RPMI8226 (cell line): ENCODE measurements at regions not wholly inside any gene's neighbourhood (a gene's known extent, or its start where the extent isn't known, plus 50 kb on each side); places are given as distances from the start of the nearest gene placed in this dataset.

Experiments used
- DNase-seq: peaks from one replicate; pipeline ENCODE4 v3.0.0-alpha.2; 2015

DNA sequence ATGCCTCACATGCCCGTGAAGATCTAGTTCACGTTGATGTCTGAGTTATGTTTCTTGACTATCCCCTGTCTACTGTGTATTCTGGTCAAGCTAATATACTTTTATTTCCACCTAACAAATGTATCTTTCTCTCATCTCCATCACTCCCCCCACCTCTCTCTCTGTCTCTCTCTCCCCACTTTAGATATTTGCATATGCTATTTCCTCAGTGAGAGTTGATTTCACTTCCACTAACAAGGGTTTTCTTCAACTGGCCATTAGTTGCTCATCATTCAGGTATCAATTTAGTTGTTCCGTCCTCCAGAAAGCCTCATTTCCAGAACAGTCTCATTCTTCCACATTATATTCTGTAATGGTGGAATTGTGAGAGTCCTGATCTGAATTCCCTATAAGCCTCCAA lies 1777.8 kb upstream of the TENM3 start:
- DNase-seq = no peak

DNA sequence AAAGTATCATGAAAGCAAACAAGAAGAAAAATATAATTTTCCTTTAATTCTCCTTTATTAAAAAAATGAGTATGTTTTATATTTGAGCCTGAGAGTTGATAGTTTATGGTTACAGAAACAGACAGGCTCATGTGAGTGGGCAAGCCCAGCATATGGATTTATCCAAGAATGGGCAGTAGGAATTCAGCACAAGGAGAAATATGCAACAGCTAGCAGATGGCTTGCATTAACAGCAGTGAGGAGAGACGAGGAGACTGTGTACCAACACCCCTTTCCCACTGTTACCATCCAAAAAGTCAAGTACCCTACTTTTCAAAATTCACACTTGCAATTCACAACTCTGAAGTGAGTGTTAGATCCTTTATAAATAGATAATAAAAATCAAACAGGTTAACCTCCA lies 1760.2 kb upstream of the TENM3 start:
- DNase-seq = no peak

DNA sequence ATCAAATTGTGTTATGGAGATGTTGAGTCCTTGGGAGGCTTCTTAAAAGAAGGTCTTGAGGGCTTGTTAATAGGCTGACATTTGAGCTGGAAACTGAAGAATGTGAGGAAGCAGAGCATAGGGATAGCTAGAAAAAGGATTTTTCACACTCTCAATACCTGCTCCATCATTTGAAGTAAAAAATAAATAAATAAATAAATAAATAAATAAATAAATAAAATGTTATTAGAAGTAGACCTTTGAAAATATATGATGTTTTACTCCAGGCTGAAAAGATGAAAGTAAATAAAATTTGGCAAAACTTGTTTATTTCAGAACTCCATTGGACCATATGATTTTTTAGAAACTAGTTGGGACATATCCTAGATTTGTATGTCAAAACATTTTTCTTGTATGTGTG lies 1757.8 kb upstream of the TENM3 start:
- no peak for DNase-seq

DNA sequence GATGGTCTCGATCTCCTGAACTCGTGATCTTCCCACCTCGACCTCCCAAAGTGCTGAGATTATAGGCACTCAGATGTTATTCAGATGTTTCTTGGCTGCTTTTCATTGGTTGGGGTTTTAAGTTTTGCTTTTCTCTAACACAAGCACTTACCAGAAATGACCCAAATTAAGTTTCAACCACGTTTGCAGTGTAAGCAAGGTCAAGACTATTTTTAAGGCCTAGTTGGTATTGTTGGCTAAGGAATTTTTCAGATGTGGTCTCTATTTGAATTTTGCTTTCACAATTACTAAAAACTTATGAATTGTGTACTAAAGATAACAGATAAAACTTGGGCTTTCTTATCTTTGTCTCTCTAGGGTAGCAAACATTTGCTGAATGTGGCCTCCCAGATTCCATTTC lies 1756.9 kb upstream of the TENM3 start:
- no peak for DNase-seq

DNA sequence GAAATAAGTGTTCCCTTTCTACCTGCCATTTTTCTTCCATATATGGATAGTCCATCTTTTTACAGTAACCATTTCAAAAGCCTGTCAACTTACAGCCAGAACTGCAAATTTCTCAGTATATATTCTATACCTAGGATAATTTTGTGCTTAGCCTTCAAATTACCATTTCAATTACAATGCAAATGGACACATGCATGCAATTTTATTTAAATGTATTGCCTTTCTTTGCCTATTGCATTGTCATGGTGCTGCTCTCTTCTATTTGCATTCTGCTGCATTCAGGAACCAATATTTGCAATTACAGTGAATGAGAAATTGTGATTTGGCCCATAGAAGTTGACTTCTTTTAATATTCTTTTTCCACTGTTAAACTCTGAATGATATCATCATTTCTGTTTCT lies 1753.4 kb upstream of the TENM3 start:
- DNase-seq = no peak

DNA sequence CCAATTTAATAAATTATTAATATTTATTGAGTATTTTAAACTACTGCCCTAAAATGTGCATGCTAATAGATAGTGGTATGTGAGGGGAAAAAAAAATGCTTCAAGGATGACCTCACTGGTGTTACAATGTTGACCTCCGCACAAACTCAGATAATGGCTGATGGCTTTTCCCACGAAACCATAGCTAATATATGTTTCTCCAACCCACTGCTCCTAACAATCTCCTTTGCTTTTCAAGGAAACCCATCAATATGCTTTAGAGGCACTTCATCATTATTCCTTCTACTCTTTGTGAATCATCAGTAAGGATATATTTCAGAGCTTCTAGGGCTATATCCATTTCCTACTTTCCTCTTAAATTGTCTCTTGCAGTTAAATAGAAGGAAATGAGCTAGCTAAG lies 1752.0 kb upstream of the TENM3 start:
- no peak for DNase-seq

DNA sequence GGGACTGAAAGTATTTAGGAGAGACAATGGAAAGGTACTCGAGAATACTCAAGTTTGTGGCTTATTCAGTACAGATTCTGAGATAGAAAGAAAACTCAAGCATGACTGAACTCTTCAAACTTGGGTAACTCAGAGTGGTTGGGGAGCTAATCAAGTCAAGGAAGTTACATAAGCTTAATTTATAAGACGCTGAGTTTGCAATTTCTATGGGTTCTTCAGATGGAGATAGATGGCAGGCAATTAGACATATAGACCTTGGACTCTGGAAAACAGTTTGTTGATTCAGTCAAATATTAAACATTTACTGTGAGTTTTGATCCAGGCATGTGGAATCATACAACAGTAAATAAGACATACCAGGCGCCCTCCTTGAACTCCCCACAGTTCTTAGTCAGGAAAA lies 1749.9 kb upstream of the TENM3 start:
- DNase-seq = no peak

DNA sequence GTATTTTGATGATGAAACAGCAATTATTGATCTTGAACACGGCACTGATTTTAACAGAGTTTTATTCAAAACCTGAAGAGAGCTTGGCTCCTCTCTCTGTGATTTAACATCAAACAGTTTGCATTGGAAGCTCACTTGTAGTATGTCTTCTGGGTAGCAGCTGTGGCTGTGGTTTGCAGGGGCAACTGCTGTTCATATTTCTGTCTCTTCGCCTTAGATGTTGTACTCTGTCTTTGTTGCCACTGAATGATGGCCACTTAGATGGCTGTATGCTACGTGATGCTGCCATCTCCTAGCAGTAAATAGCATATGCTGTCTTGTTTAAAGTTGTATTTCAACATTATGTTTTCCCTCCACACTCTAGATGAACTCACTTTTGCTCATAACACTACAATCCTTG lies 1743.0 kb upstream of the TENM3 start:
- DNase-seq = no peak

DNA sequence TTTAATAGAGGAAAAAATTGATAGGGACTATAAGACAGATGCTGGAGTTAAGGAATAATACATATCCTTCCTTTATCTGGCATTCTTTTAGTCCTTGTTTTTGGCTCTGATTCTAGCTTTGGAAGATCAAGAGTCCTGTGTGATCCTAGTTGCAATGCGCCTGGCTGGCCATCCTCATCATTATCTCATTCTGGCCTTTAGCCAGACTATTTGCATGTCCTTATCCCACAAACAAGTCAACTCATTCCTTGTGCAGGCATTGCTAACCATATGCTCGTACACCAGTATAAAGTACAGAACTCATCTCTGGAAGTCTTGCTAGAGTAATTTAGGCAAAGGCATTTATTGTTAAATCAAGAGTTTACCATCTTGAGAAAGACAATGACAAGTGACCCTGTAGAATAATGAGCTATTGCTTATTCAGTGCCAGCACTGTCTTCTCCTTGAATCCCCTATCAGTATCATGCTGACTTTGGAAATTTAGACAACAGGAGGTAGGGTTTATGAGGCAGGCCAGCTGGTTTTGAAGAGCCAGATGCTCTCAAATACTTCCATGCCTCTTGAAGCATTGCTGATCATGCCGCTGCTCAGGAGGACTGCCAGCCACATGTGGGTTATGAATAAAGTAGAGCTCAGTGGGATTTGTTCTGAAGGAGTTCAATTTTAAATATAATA lies 1730.3 kb upstream of the TENM3 start:
- DNase-seq = no peak

DNA sequence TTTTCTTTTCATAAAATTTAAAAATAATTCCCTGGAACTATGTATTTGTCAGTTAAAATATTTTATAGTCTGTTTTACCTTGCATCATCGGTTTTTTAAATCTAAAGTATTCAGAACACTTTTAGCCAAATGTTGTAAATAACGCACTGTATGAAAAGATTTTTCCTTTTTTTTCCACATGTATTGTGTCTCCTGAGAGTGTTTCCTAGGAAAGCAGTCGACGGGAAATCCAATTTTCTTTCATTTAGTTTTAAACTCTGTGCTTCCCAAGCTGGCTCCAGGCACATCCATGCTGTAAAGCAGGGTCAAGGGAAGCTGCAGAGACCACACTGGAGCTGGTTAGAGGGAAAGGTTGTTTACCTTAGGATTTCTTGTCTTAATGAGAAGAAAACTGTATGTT lies 1724.3 kb upstream of the TENM3 start:
- no peak for DNase-seq

DNA sequence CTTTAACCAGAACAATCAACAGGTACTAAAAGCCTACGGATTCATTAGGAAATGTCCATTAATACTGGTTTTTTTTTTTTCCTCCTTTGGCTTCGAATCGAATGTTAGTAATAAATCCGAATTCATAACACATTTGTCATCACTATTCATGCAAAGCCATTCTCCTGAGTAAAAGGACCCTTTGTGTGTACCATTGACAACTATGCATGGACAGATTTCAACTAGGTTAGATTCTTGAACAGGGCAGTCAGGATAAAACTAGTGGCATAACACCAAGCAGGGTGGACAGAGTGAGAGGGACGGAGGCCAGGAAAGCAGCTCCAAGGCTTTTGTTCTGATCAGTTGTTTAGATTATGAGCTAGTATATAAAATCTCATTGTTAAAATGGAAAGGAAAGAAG lies 1722.0 kb upstream of the TENM3 start:
- DNase-seq = no peak

DNA sequence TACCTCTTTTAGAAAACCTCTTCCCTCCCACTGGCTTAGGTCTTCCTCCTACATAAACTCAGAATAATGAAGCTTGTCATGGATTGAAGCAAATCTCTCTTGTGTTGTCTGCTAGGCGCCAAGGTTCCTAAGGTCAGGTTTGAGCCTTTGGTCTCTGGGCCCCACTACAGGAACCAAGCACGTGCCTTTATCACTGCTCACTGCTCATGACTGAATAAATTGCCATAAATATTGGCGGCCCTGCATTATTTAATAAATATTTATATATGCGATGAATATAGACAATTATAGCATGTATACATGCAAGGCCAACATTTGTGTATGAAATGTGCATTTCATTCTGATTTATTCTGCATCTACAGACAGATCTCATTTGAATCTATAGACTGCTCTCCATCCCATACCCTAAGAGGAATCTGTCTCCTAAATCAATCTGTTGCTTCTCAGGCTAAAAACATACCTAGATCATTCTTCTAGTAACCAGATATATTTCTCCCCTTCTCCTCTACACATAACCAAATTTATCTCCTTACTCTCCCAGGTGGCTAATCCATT lies 1717.6 kb upstream of the TENM3 start:
- DNase-seq = no peak

DNA sequence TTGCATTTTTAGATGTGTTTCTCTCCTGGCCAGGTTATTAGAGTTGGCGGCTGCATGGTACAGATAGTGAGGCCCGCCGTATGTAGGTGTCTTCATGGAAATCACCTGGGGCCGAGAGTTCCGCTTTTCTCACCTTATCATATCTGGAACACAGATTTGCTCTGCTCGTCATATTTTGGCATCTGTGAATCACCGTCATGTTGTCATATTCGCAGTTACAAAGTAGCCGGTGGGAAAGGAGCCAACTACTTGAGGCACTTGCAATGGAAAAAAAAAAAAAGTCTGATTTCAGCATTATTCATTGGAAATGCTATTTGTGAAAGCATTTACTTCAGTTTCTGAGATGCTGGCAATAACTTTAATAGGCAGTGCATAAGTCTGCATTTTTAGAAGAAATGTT lies 1715.2 kb upstream of the TENM3 start:
- DNase-seq = peak; percentile 75

DNA sequence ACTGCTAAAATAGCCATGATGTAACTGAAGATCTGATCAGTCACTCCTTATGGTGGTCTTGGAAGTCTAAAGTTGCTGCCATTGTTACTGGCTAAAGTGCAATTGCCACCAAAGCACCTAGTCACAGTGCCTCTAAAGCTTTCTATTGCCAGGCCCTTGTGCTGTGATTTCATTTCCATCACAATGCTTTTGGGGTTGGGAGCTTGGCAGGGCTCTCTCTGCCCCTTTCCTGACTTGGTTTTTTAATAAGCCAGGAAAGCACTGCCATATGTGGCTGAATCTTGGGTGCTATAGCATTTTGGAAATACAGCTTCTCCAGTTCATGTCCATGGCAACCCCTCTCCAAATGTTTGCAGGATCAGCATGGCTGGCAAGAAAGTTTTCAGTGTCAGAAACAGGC lies 1712.4 kb upstream of the TENM3 start:
- no peak for DNase-seq

DNA sequence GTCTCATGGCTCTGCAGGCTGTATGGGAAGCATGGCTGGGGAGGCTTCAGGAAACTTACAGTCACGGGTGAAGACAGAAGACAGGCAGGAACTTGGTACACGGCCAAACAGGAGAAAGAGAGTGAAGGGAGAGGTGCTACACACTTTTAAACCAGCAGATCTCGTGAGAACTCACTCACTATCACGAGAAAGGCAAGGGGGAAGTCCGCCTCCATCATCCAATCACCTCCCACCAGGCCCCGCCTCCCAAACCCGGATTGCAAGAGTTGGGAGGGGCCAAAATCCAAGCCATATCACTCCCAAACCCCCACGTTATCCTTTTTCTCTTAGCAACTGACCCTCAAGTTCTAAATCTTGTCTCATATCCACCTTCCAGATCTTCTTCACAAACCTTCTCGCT lies 1710.5 kb upstream of the TENM3 start:
- DNase-seq = no peak

DNA sequence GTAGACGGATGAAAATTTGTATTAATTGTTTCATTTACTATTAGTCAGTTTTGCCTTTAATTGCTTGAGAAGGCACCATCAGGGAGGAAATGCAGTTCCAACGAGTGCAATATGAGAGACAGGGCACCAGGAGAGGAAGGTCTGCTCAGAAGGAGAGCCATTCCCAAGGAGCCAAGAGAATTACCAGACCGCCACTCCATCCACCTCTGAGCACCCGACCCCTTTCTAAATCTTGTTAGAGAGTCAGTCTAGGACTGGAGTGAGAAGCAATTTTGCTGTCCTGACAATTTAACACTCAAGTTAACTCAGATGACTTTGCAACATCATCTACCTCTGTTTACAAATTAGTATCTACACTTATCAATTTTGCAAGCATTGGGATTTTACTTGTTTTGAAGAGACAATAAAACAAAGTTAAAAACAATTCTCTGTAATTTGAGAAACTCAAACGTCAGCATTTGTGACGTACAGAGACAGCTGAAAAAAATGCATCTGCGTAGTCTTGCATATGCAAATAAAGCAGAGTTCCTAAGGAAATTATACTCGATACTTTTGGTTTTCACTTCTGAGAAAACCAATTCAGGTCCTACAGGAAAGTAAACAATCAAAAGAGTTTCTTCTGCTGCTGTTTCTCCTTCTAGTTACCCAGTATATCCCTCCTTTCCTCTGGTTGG lies 1704.7 kb upstream of the TENM3 start:
- no peak for DNase-seq

DNA sequence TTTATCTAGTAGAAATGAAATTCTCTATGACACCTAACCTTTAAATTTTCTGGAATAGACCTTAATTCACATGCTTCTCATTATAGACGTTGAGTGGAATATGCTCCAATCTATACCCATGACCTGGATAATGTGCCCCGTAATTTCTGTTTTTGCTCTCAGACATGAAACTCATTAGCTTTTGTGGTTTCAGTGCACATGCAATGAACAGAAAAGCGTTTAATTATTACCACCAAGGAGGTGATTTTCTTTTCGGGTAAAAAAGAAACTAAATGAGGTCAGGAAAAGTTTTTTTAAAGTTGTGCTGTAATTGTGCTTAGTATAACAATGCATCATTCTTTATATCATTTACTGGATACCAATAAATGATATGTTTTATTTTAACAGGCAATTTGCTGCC lies 1703.9 kb upstream of the TENM3 start:
- DNase-seq = no peak

DNA sequence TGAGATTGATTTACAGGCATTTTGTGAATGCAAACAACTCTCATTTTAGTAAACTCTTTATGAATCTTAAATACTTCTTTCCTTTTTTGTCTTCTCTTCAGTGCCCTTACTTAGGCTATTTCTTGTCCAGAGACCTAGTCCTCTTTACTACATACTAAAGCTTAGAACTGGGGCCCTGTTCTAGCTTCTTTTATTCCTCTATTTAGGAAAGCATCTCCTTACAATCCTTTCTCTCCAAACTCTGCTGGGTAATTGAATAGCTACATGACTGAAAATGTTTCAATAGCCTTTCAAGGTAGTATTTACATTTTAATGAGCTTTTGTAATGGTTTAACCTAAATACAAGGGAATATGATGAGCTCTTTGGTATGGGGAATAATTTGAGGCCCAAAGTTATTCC lies 1701.5 kb upstream of the TENM3 start:
- no peak for DNase-seq

DNA sequence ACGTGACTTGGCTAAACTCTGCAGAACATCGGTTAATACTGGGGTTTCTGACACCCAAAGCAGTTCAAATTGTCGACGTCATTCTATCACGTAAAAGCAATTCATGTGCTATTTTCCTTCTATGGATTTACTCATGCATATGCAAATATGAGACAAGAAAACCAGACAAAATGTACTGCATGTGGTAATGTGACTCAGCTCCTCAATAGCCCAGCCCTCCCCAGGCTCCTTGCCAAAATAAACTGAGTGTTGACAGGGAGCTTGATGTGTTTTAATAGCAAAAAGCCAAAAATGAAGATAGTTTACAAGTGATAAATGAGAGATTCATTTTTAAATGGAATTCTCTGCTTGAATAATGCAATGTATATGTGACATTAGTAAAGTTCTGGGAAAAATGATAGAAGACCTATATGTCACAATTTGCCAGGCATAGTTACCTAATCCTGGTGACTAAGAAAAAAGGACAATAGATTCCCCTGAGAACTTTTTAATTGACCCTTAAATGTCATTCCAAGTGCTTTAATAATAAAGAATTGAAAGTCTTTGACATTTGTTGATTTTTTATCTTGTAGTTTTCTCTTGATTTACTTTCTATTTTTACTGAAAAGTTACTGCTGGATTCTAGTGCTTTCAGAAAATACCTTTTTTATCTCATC lies 1700.6 kb upstream of the TENM3 start:
- peak; percentile 12 for DNase-seq

DNA sequence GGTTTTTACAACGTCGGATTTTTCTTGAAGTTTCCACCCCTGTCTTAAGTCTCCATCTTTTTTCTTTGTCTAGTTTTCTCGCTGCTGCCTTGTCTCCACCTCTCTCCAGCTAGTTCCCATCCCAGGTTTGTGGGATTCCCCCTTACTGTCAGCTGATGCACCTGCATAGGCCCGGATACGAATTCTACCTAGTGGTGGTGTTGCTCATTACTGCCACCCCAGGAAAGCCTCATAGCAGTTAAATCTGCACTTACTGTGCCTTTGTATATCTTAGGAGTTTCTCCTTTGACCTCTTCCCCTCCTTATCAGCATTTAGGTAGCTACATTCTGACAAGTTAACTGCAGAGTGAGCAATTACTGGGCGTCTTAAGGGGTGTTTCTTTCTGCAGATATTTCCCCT lies 1693.1 kb upstream of the TENM3 start:
- DNase-seq = no peak

DNA sequence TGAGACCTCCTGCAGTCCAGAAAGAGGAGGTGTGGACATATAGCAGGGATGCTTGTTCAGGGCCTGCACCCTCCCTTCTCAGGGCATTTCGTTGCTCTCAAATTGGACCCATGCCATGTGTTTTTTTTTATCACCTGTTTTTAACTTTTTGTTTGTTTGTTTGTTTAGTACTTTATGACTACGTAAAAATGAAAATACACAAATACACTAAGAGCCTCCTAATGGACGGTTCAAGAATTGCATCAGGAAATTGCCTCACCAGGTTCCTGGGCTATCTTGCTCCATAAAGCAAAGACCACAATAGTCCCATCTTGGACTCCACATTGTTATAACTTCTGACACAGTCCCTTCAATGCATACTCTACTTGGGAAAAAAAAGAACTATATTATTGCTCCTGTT lies 1685.9 kb upstream of the TENM3 start:
- no peak for DNase-seq

DNA sequence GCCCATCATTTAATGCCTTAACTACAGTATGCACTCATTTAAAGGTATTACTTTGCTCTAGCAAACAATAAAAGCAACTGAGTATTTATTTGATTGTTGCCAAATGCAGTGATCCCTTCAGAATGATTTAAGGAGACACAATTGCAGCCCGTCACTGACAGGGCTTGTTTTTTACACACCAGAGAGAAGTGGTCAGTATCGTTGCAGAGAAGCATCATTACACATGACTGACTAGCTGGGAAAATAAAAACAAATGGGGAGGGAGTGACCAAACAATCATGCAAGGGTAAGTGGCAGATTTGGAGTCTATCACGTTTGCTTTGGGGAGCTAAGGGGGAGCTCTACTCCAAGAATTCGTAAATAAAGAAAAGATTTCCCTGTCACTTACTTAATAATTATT lies 1685.3 kb upstream of the TENM3 start:
- DNase-seq = no peak

DNA sequence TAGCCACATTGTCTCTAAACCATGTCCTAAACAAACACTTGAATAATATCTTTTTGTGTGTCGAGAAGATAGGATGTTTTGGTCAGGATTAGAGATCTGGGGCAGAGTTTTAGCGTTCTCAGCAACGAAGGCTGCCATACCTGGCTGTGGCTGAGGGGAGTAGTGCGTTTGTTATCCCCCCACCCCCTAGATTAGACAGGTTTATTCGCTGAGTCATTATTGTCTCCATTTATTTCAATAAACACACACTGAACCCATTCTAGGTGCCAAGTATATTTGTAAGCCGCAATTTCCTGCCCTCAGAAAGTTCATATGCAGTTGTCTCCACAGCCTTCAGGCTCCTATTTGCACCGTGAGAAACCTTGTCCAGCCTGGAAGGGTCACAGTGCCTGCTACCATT lies 1684.8 kb upstream of the TENM3 start:
- no peak for DNase-seq

DNA sequence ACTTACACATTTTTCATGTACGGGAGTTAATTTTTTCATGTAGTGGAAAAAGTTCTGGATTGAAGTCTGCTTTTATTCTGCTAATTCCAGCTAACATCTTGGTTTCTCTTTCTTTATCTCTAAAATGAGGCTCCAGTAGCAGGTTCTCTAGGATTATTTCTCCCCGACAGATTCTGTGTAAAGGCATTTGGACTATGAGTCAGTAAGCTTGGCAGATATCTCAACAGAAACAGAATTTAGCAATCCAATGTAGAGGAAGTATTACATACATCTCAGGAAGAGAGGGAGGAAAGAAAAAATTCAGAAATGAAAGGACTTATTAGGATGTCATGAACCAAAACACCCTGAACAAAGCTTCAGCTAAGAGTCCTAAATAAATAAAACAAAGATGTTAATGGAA lies 1682.3 kb upstream of the TENM3 start:
- no peak for DNase-seq
